GM12878 (cell line): ENCODE measurements at regions not wholly inside any gene's neighbourhood (a gene's known extent, or its start where the extent isn't known, plus 50 kb on each side); places are given as distances from the start of the nearest gene placed in this dataset.

Experiments used
- CEBPB ChIP-seq, 2 experiments: fragments of 150-350 bp in 1 of 2; IDR thresholded peaks; 2 replicates each; pipeline ENCODE4 v1.6.1; 2012 to 2014; ENCODE audit warnings: low read depth in 2 of 2, low read length in 2 of 2, borderline replicate concordance in 1 of 2, inconsistent platforms in 1 of 2
- CTCF ChIP-seq, 3 experiments: IDR thresholded peaks in 2 of 3; conservative IDR thresholded peaks in 1 of 3; 2 replicates each; pipeline ENCODE4 v1.5.1; 2011; ENCODE audit warnings: low read depth in 3 of 3, low read length in 3 of 3, mild to moderate bottlenecking in 3 of 3, control low read depth in 2 of 3, moderate library complexity in 2 of 3, inconsistent platforms in 1 of 3, mixed read lengths in 1 of 3; ENCODE audit not compliant: control insufficient read depth in 2 of 3, insufficient read depth in 1 of 3; ENCODE audit errors: extremely low read depth in 1 of 3
- EZH2 ChIP-seq: IDR thresholded peaks from 2 replicates; pipeline ENCODE4 v1.6.1; 2012; ENCODE audit warnings: low read depth, mild to moderate bottlenecking, control low read depth, inconsistent platforms, low read length, borderline replicate concordance; ENCODE audit not compliant: control insufficient read depth
- GABPA ChIP-seq: IDR thresholded peaks from 2 replicates; pipeline ENCODE4 v1.6.1; 2014; ENCODE audit warnings: antibody characterized with exemption, low read depth, mild to moderate bottlenecking, inconsistent platforms
- POLR2A ChIP-seq: IDR thresholded peaks from 2 replicates; pipeline ENCODE4 v1.6.1; 2011; ENCODE audit warnings: low read depth, mild to moderate bottlenecking, low read length
- RAD21 ChIP-seq: IDR thresholded peaks from 2 replicates; pipeline ENCODE4 v1.6.1; 2011; ENCODE audit warnings: mild to moderate bottlenecking, low read depth, low read length, moderate library complexity; ENCODE audit not compliant: insufficient read depth
- TAF1 ChIP-seq: IDR thresholded peaks from 2 replicates; pipeline ENCODE4 v1.6.1; 2011; ENCODE audit warnings: mild to moderate bottlenecking, low read depth, low read length, borderline replicate concordance
- TF ChIP-seq, protein P1 (sequence below): IDR thresholded peaks from 2 replicates; pipeline ENCODE4 v1.6.1; 2011; ENCODE audit warnings: low read depth, low read length, improper control_type of control experiment, borderline replicate concordance

GRCh38 chr13:93036380-93036779 lies 190.2 kb upstream of the GPC6 start:
- no peak for TF ChIP-seq EZH2
- TF ChIP-seq CTCF (IDR thresholded peaks at IDR 0.05 in 2 of 3, conservative IDR thresholded peaks at IDR 0.05 in 1 of 3; ENCODE audit: control insufficient read depth in 2 of 3, extremely low read depth in 1 of 3, insufficient read depth in 1 of 3, low read depth in 3 of 3, low read length in 3 of 3), result no peak
- no peak for TF ChIP-seq POLR2A
- no peak for TF ChIP-seq GABPA
- TF ChIP-seq TAF1, result no peak
- TF ChIP-seq, protein P1, sequence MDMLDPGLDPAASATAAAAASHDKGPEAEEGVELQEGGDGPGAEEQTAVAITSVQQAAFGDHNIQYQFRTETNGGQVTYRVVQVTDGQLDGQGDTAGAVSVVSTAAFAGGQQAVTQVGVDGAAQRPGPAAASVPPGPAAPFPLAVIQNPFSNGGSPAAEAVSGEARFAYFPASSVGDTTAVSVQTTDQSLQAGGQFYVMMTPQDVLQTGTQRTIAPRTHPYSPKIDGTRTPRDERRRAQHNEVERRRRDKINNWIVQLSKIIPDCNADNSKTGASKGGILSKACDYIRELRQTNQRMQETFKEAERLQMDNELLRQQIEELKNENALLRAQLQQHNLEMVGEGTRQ, result no peak
- no peak for TF ChIP-seq RAD21
- no peak for TF ChIP-seq CEBPB (IDR thresholded peaks at IDR 0.05; ENCODE audit: borderline replicate concordance in 1 of 2, low read depth in 2 of 2, low read length in 2 of 2)
